ENCODE measurements at regions not wholly inside any gene's neighbourhood (a gene's known extent, or its start where the extent isn't known, plus 50 kb on each side); places are given as distances from the start of the nearest gene placed in this dataset.

GRCh38 chr4:8747467-8748235 is 124.0 kb downstream of the HMX1 start:
- TF ChIP-seq CTCF (IDR thresholded peaks at IDR 0.05) = no peak
- no peak for TF ChIP-seq POLR2A (IDR thresholded peaks at IDR 0.05)

Data from thyroid gland (tissue), 4 donors.